A549 (cell line): ENCODE measurements at regions not wholly inside any gene's neighbourhood (a gene's known extent, or its start where the extent isn't known, plus 50 kb on each side); places are given as distances from the start of the nearest gene placed in this dataset.

ENCODE experiments used
- CBX2 ChIP-seq: fragments of 200-600 bp; sonication (generic); IDR thresholded peaks from 2 replicates; pipeline ENCODE4 v1.6.1; 2016; ENCODE audit warnings: low read depth, mild to moderate bottlenecking, borderline replicate concordance
- FOSL2 ChIP-seq, 2 experiments: fragments of 450-650 bp in 1 of 2; fragments of >200 bp in 1 of 2; sonication (Bioruptor Twin) in 1 of 2; formaldehyde crosslinking; IDR thresholded peaks; 2 replicates each; pipeline versions ENCODE4 v1.5.0 to v1.6.1; 2016 to 2020; ENCODE audit warnings: mild to moderate bottlenecking in 1 of 2, moderate library complexity in 1 of 2
- POLR2A ChIP-seq: IDR thresholded peaks from 2 replicates; pipeline ENCODE4 v1.6.1; 2012; ENCODE audit warnings: mild to moderate bottlenecking, low read length
- RCOR1 ChIP-seq: fragments of 150-350 bp; IDR thresholded peaks from 2 replicates; pipeline ENCODE4 v1.6.1; 2014; ENCODE audit warnings: antibody characterized with exemption, low read length, low read depth
- SREBF2 ChIP-seq: fragments of 450-650 bp; IDR thresholded peaks from 2 replicates; pipeline ENCODE4 v1.6.1; 2014; ENCODE audit warnings: mild to moderate bottlenecking, moderate library complexity
- TF ChIP-seq, protein P1 (sequence below): fragments of >200 bp; sonication (Bioruptor Twin); formaldehyde crosslinking; IDR thresholded peaks from 3 replicates; pipeline ENCODE4 v1.5.1; 2016
- TF ChIP-seq, protein P2 (sequence below): fragments of 150-350 bp; IDR thresholded peaks from 2 replicates; pipeline ENCODE4 v1.6.1; 2014; ENCODE audit warnings: low read depth, mild to moderate bottlenecking, low read length
- TF ChIP-seq, protein P3 (sequence below): IDR thresholded peaks from 2 replicates; pipeline ENCODE4 v1.6.1; 2012
- TF ChIP-seq, protein P4 (sequence below): IDR thresholded peaks from 2 replicates; pipeline ENCODE4 v1.6.1; 2012

DNA sequence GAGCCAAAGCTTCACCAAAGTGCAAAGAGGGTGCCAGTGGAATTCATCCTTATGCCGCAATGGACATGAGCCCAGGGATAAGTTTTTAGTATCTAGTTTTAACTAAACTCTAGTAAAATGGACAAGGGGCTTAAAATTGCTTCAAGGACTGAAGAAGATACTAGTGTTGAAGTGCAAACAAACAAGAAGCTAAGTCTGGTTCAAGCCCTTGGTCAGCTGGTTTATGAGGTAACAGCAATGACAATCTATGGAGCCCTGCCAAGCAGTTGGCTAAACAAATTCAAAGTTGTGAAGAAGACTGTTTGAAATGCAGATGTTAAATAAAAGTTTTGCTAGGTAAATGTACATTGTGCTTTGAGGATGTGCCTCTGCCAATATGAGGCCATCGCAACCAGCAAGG, 209.4 kb downstream of the KTN1 start:
- TF ChIP-seq CBX2 (no peak), FOSL2 (IDR thresholded peaks at IDR 0.05) (no peak), FOSL2 (CRISPR knock-in tag; IDR thresholded peaks at IDR 0.05) (no peak), RCOR1 (no peak), SREBF2 (no peak), POLR2A (no peak)
- TF ChIP-seq, protein P1, sequence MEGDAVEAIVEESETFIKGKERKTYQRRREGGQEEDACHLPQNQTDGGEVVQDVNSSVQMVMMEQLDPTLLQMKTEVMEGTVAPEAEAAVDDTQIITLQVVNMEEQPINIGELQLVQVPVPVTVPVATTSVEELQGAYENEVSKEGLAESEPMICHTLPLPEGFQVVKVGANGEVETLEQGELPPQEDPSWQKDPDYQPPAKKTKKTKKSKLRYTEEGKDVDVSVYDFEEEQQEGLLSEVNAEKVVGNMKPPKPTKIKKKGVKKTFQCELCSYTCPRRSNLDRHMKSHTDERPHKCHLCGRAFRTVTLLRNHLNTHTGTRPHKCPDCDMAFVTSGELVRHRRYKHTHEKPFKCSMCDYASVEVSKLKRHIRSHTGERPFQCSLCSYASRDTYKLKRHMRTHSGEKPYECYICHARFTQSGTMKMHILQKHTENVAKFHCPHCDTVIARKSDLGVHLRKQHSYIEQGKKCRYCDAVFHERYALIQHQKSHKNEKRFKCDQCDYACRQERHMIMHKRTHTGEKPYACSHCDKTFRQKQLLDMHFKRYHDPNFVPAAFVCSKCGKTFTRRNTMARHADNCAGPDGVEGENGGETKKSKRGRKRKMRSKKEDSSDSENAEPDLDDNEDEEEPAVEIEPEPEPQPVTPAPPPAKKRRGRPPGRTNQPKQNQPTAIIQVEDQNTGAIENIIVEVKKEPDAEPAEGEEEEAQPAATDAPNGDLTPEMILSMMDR: no peak
- TF ChIP-seq, protein P2, sequence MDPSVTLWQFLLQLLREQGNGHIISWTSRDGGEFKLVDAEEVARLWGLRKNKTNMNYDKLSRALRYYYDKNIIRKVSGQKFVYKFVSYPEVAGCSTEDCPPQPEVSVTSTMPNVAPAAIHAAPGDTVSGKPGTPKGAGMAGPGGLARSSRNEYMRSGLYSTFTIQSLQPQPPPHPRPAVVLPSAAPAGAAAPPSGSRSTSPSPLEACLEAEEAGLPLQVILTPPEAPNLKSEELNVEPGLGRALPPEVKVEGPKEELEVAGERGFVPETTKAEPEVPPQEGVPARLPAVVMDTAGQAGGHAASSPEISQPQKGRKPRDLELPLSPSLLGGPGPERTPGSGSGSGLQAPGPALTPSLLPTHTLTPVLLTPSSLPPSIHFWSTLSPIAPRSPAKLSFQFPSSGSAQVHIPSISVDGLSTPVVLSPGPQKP: no peak
- TF ChIP-seq, protein P3, sequence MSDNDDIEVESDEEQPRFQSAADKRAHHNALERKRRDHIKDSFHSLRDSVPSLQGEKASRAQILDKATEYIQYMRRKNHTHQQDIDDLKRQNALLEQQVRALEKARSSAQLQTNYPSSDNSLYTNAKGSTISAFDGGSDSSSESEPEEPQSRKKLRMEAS: no peak
- TF ChIP-seq, protein P4, sequence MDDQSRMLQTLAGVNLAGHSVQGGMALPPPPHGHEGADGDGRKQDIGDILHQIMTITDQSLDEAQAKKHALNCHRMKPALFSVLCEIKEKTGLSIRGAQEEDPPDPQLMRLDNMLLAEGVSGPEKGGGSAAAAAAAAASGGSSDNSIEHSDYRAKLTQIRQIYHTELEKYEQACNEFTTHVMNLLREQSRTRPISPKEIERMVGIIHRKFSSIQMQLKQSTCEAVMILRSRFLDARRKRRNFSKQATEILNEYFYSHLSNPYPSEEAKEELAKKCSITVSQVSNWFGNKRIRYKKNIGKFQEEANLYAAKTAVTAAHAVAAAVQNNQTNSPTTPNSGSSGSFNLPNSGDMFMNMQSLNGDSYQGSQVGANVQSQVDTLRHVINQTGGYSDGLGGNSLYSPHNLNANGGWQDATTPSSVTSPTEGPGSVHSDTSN: no peak
